ENCODE measurements at regions not wholly inside any gene's neighbourhood (a gene's known extent, or its start where the extent isn't known, plus 50 kb on each side); places are given as distances from the start of the nearest gene placed in this dataset.

DNA sequence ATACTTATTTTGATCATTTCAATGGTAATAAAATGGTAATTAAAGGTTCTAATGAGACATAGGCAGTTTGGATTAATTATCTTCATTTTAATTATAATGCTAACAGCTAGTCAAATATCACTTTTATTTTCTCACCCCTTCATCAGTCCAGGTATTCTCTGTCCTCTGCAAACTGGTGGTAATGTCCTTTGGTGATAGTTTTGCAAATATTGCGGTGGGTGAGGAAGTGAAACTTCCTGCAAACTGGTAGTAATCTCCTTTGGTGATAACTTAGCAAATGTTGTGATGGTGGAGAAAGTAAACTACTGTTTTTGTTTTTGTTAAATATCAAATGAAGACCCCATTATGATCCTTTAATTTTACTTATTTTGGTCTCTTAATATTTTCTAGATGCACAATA is 209.0 kb downstream of the AMY1C start:
- Histone ChIP-seq H3K9me3 (ENCODE audit: insufficient read depth, low read length, severe bottlenecking) (peaks cover 18% of the 10 kb centered on the region), H3K4me1 (ENCODE audit: insufficient read depth, low read length) (no peaks in the 10 kb centered on the region), H4K20me1 (ENCODE audit: insufficient read depth, low read length) (no peaks in the 10 kb centered on the region), H3K27ac (ENCODE audit: low read length) (no peak overlapping the region), H3K79me2 (ENCODE audit: insufficient read depth, low read length) (no peaks in the 10 kb centered on the region), H3K27me3 (ENCODE audit: insufficient read depth, low read length, poor library complexity) (no peaks in the 10 kb centered on the region), H3K9ac (ENCODE audit: low read depth, low read length) (no peak overlapping the region), H2AFZ (ENCODE audit: low read depth, low read length) (no peak overlapping the region), H3K36me3 (ENCODE audit: insufficient read depth, low read length) (no peaks in the 10 kb centered on the region), H3K4me3 (ENCODE audit: low read depth in 1 of 2, low read length in 2 of 2) (no peak overlapping the region), H3K4me2 (ENCODE audit: insufficient read depth, low read length) (no peak overlapping the region)
- ATAC-seq (ENCODE audit: insufficient read depth, low read depth), result no peak
- TF ChIP-seq, protein P1, sequence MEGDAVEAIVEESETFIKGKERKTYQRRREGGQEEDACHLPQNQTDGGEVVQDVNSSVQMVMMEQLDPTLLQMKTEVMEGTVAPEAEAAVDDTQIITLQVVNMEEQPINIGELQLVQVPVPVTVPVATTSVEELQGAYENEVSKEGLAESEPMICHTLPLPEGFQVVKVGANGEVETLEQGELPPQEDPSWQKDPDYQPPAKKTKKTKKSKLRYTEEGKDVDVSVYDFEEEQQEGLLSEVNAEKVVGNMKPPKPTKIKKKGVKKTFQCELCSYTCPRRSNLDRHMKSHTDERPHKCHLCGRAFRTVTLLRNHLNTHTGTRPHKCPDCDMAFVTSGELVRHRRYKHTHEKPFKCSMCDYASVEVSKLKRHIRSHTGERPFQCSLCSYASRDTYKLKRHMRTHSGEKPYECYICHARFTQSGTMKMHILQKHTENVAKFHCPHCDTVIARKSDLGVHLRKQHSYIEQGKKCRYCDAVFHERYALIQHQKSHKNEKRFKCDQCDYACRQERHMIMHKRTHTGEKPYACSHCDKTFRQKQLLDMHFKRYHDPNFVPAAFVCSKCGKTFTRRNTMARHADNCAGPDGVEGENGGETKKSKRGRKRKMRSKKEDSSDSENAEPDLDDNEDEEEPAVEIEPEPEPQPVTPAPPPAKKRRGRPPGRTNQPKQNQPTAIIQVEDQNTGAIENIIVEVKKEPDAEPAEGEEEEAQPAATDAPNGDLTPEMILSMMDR (IDR thresholded peaks at IDR 0.05; ENCODE audit: borderline replicate concordance, extremely low read depth, low read length, poor library complexity, severe bottlenecking), result no peak
- no peak for TF ChIP-seq EZH2 (IDR thresholded peaks at IDR 0.05; ENCODE audit: borderline replicate concordance, low read depth, low read length, severe bottlenecking)
- no peak for DNase-seq

DNA sequence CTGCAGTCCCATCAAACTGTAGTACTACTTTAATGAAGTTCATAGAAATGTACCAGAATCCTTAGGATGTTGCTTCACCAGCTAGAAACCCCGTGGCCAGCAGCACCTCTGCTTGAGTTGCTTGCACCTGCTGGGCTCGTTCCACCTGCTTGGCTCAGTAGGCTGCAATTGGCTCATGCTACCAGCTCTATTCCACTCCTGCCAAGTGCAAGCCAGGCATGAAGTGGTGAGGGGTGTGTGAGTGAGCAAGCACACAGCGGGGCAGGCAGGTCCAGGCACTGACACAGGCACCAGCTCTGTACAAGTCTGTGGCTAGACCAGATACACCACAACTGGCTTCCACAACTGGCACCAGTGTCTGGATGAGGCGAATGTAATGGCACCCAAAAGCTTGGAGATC is 209.9 kb downstream of the AMY1C start:
- DNase-seq (no peak), ATAC-seq (ENCODE audit: insufficient read depth, low read depth) (no peak)
- no peak overlapping the region for H3K9ac ChIP-seq (ENCODE audit: low read depth, low read length)
- H3K9me3 ChIP-seq (ENCODE audit: insufficient read depth, low read length, severe bottlenecking), result peaks cover 18% of the 10 kb centered on the region
- no peak overlapping the region for H3K4me2 ChIP-seq (ENCODE audit: insufficient read depth, low read length)
- no peak overlapping the region for H3K27ac ChIP-seq (ENCODE audit: low read length)
- H3K36me3 ChIP-seq (ENCODE audit: insufficient read depth, low read length), result no peaks in the 10 kb centered on the region
- no peak overlapping the region for H2AFZ ChIP-seq (ENCODE audit: low read depth, low read length)
- no peaks in the 10 kb centered on the region for H4K20me1 ChIP-seq (ENCODE audit: insufficient read depth, low read length)
- H3K4me3 ChIP-seq (ENCODE audit: low read depth in 1 of 2, low read length in 2 of 2), result no peak overlapping the region
- no peaks in the 10 kb centered on the region for H3K79me2 ChIP-seq (ENCODE audit: insufficient read depth, low read length)
- no peak for TF ChIP-seq EZH2 (IDR thresholded peaks at IDR 0.05; ENCODE audit: borderline replicate concordance, low read depth, low read length, severe bottlenecking)
- TF ChIP-seq, protein P1 (IDR thresholded peaks at IDR 0.05; ENCODE audit: borderline replicate concordance, extremely low read depth, low read length, poor library complexity, severe bottlenecking), result no peak
- no peaks in the 10 kb centered on the region for H3K4me1 ChIP-seq (ENCODE audit: insufficient read depth, low read length)
- H3K27me3 ChIP-seq (ENCODE audit: insufficient read depth, low read length, poor library complexity), result no peaks in the 10 kb centered on the region

DNA sequence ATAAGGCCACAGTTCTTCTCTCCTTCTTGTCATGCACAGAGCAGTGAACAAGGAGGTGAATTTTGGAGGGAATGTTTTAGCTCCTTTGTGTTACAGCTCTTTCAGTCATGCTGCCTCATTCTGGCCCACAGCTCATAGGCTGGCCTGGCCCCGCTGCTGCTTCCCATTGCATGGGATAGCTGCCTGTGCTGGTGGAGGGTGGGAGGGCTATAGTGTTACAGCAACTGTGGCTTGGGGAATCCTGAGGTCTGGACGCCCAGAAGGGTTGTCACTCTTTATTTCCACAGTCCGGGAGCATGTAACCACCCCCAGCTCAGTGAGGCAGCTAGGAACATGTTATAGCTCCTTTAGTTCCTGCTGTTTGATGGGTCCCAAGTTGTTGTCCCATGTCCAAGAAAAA is 210.3 kb downstream of the AMY1C start:
- Histone ChIP-seq H3K9me3 (ENCODE audit: insufficient read depth, low read length, severe bottlenecking) (peaks cover 18% of the 10 kb centered on the region), H4K20me1 (ENCODE audit: insufficient read depth, low read length) (no peaks in the 10 kb centered on the region), H3K4me1 (ENCODE audit: insufficient read depth, low read length) (no peaks in the 10 kb centered on the region), H3K79me2 (ENCODE audit: insufficient read depth, low read length) (no peaks in the 10 kb centered on the region), H3K9ac (ENCODE audit: low read depth, low read length) (no peak overlapping the region), H3K4me2 (ENCODE audit: insufficient read depth, low read length) (no peak overlapping the region), H3K36me3 (ENCODE audit: insufficient read depth, low read length) (no peaks in the 10 kb centered on the region), H3K27ac (ENCODE audit: low read length) (no peak overlapping the region), H3K27me3 (ENCODE audit: insufficient read depth, low read length, poor library complexity) (no peaks in the 10 kb centered on the region), H3K4me3 (ENCODE audit: low read depth in 1 of 2, low read length in 2 of 2) (no peak overlapping the region), H2AFZ (ENCODE audit: low read depth, low read length) (no peak overlapping the region)
- DNase-seq (no peak), ATAC-seq (ENCODE audit: insufficient read depth, low read depth) (no peak)
- TF ChIP-seq, protein P1 (IDR thresholded peaks at IDR 0.05; ENCODE audit: borderline replicate concordance, extremely low read depth, low read length, poor library complexity, severe bottlenecking), result no peak
- TF ChIP-seq EZH2 (IDR thresholded peaks at IDR 0.05; ENCODE audit: borderline replicate concordance, low read depth, low read length, severe bottlenecking), result no peak

DNA sequence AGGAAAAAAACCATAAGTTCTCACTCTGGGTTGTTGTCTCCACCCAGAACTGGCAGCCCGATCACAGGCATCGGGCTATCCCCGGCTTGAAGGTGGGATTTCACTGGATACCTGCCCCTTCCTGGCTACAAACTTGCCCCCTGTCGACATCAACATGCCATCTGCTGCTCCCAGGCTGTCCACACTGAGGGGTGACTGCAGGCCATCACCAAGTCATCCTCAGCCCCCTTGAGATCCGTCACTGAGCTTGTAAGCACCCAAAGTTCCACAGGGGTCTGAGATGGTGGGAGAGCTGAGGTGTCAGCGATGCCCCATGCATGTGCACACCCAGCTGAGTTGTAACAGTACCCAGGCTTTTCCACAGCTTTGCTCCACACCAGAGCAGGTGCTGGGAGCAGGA is 211.0 kb downstream of the AMY1C start:
- Histone ChIP-seq H3K9me3 (ENCODE audit: insufficient read depth, low read length, severe bottlenecking) (peaks cover 18% of the 10 kb centered on the region), H3K4me3 (ENCODE audit: low read depth in 1 of 2, low read length in 2 of 2) (no peak overlapping the region), H3K79me2 (ENCODE audit: insufficient read depth, low read length) (no peaks in the 10 kb centered on the region), H3K27ac (ENCODE audit: low read length) (no peak overlapping the region), H3K27me3 (ENCODE audit: insufficient read depth, low read length, poor library complexity) (no peaks in the 10 kb centered on the region), H3K9ac (ENCODE audit: low read depth, low read length) (no peak overlapping the region), H3K4me1 (ENCODE audit: insufficient read depth, low read length) (no peaks in the 10 kb centered on the region), H3K4me2 (ENCODE audit: insufficient read depth, low read length) (no peak overlapping the region), H2AFZ (ENCODE audit: low read depth, low read length) (no peak overlapping the region), H3K36me3 (ENCODE audit: insufficient read depth, low read length) (no peaks in the 10 kb centered on the region), H4K20me1 (ENCODE audit: insufficient read depth, low read length) (no peaks in the 10 kb centered on the region)
- ATAC-seq (ENCODE audit: insufficient read depth, low read depth), result no peak
- TF ChIP-seq, protein P1 (IDR thresholded peaks at IDR 0.05; ENCODE audit: borderline replicate concordance, extremely low read depth, low read length, poor library complexity, severe bottlenecking), result no peak
- TF ChIP-seq EZH2 (IDR thresholded peaks at IDR 0.05; ENCODE audit: borderline replicate concordance, low read depth, low read length, severe bottlenecking), result no peak
- no peak for DNase-seq
